Hepatocyte (in vitro differentiated cells): ENCODE measurements at regions not wholly inside any gene's neighbourhood (a gene's known extent, or its start where the extent isn't known, plus 50 kb on each side); places are given as distances from the start of the nearest gene placed in this dataset.

Experiments
- DNase-seq: peaks from one replicate; pipeline ENCODE4 v3.0.0-alpha.2; 2016; ENCODE audit warnings: low spot score
- H2AFZ ChIP-seq: fragments of 200-600 bp; sonication (generic); 2 replicates; pipeline ENCODE4 v1.6.0; 2016; ENCODE audit warnings: antibody characterized with exemption, mild to moderate bottlenecking
- H3K27ac ChIP-seq: fragments of 200-600 bp; sonication (generic); 2 replicates; pipeline ENCODE4 v1.5.1; 2016; ENCODE audit warnings: mild to moderate bottlenecking
- H3K27me3 ChIP-seq: fragments of 200-600 bp; sonication (generic); 2 replicates; pipeline ENCODE4 v1.6.1; 2016
- H3K36me3 ChIP-seq: fragments of 200-600 bp; sonication (generic); replicated peaks from 2 replicates; pipeline ENCODE4 v1.5.1; 2016; ENCODE audit warnings: low read depth; ENCODE audit not compliant: insufficient read depth
- H3K4me1 ChIP-seq: fragments of 200-600 bp; sonication (generic); 2 replicates; pipeline ENCODE4 v1.5.1; 2016; ENCODE audit warnings: mild to moderate bottlenecking, moderate library complexity; ENCODE audit not compliant: insufficient read depth
- H3K4me2 ChIP-seq: fragments of 200-600 bp; sonication (generic); 2 replicates; pipeline ENCODE4 v1.6.0; 2016
- H3K4me3 ChIP-seq: fragments of 200-600 bp; sonication (generic); 2 replicates; pipeline ENCODE4 v1.5.1; 2016; ENCODE audit warnings: mild to moderate bottlenecking
- H3K79me2 ChIP-seq: fragments of 200-600 bp; sonication (generic); 2 replicates; pipeline ENCODE4 v1.6.0; 2017; ENCODE audit warnings: mild to moderate bottlenecking
- H3K9me2 ChIP-seq: fragments of 200-600 bp; sonication (generic); replicated peaks from 2 replicates; pipeline ENCODE4 v1.6.0; 2017; ENCODE audit warnings: mild to moderate bottlenecking; ENCODE audit not compliant: insufficient read depth
- H3K9me3 ChIP-seq: fragments of 200-600 bp; sonication (generic); 2 replicates; pipeline ENCODE4 v1.5.1; 2016; ENCODE audit warnings: low read depth, mild to moderate bottlenecking
- H4K20me1 ChIP-seq: fragments of 200-600 bp; sonication (generic); 2 replicates; pipeline ENCODE4 v1.6.0; 2016; ENCODE audit warnings: mild to moderate bottlenecking; ENCODE audit not compliant: insufficient read depth, poor library complexity, severe bottlenecking
- CTCF ChIP-seq: fragments of 200-600 bp; sonication (generic); IDR thresholded peaks from 2 replicates; pipeline ENCODE4 v1.5.1; 2016; ENCODE audit warnings: antibody characterized with exemption, mild to moderate bottlenecking; ENCODE audit not compliant: poor library complexity
- EZH2 ChIP-seq: fragments of 200-600 bp; sonication (generic); IDR thresholded peaks from 2 replicates; pipeline ENCODE4 v1.6.1; 2016; ENCODE audit warnings: antibody characterized with exemption, mild to moderate bottlenecking, borderline replicate concordance
- EZH2phosphoT487 ChIP-seq: fragments of 200-600 bp; sonication (generic); IDR thresholded peaks from one replicate; pipeline ENCODE4 v1.6.1; 2018; ENCODE audit warnings: antibody characterized with exemption, mild to moderate bottlenecking, low read depth, moderate library complexity; ENCODE audit not compliant: unreplicated experiment, severe bottlenecking
- WGBS: methylation state at CpG from one replicate; pipeline ENCODE4 v1.1.6; 2016; ENCODE audit warnings: low lambda C conversion rate; ENCODE audit errors: missing lambda C conversion rate; 5-methylcytosine and 5-hydroxymethylcytosine counted together

DNA sequence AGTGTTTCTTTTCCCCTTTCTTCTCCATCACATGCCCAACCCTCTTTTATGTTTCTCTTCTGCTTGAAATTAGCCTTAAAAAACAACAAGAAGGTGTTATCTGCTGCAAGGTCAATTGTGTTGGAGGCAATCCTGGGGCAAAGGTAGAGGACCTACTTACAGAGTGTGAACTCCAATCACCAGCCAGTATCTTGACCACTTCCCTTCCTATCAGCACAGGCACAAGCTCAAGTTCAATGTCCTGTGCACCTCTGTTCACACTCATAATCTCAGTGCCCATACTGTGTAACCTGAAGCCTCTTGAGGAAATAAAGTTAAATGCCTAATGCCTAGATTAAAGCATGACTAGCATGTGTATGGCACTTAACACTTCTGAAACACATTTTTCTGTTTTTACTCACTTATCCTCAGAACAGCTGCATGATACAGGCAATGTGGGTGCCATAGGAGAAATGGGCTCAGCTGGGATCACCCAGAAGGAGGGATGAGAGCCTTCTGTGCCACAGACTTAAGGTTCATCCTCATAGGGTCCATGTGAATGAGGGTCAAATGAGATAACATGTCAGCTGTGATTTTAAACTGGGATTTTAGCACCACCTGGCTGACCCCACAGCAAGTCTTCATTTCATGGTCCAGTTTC, 701.5 kb downstream of the BCL11A start:
- Histone ChIP-seq H4K20me1 (no peaks in the 10 kb centered on the region), H2AFZ (no peak overlapping the region), H3K4me2 (no peak overlapping the region), H3K9me3 (no peaks in the 10 kb centered on the region), H3K9me2 (no peaks in the 10 kb centered on the region), H3K36me3 (no peaks in the 10 kb centered on the region), H3K27ac (no peak overlapping the region), H3K27me3 (no peaks in the 10 kb centered on the region), H3K79me2 (no peaks in the 10 kb centered on the region), H3K4me3 (no peak overlapping the region), H3K4me1 (peaks cover 4% of the 10 kb centered on the region)
- no peak for TF ChIP-seq EZH2
- TF ChIP-seq EZH2phosphoT487: no peak
- no peak for TF ChIP-seq CTCF
- peak; percentile 17 for DNase-seq

DNA sequence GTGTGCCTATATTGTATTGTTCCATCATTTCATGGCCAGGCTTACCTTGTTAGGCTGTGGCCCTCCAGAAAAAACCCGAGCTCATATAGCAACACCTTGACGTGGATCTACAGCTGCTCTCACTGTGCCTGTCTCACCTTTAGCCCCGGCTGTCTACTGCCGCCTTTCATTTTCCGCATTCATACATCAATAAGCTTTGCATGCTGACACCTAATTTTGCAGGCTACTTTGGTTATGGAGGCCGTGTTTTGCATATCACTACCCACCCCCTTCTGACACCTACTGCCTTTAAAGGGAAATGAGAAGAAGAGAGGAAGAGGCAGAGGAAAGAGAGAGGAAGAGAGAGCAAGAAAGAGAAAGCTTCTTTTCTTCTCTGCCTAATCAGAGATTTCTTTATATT, 702.9 kb downstream of the BCL11A start:
- H3K27me3 ChIP-seq: no peaks in the 10 kb centered on the region
- H3K4me1 ChIP-seq: no peaks in the 10 kb centered on the region
- WGBS: 96% methylated on average over 6 of the region's 6 CpGs
- H3K27ac ChIP-seq: no peak overlapping the region
- no peaks in the 10 kb centered on the region for H3K36me3 ChIP-seq
- no peaks in the 10 kb centered on the region for H3K9me2 ChIP-seq
- no peak overlapping the region for H3K4me3 ChIP-seq
- no peak overlapping the region for H3K4me2 ChIP-seq
- no peaks in the 10 kb centered on the region for H3K9me3 ChIP-seq
- no peak overlapping the region for H2AFZ ChIP-seq
- DNase-seq: no peak
- no peak for TF ChIP-seq CTCF
- no peak for TF ChIP-seq EZH2
- TF ChIP-seq EZH2phosphoT487: no peak
- H4K20me1 ChIP-seq: no peaks in the 10 kb centered on the region
- H3K79me2 ChIP-seq: no peaks in the 10 kb centered on the region

DNA sequence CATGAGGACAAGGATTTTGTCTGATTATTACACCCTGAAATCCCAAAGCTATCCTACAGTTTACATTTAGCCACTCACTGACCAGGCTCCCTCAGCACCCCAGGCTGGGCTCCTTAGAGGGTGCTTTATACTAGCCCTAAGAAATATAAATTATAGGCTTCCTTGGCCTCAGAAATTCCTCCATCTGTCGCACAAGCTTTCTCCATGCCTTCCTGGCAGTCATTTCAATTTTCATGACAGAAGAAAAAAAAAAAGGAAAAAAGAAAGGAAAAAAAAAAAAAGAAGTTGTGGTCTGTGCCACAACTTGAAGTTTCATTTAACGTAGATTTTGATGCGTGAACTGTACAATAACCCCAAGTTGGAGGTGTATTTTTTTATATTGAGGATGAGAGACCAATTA, 719.5 kb downstream of the BCL11A start:
- Histone ChIP-seq H4K20me1 (no peaks in the 10 kb centered on the region), H3K4me1 (no peaks in the 10 kb centered on the region), H3K79me2 (no peaks in the 10 kb centered on the region), H3K27me3 (no peaks in the 10 kb centered on the region), H3K9me3 (no peaks in the 10 kb centered on the region), H3K9me2 (no peaks in the 10 kb centered on the region), H2AFZ (no peak overlapping the region), H3K4me2 (no peak overlapping the region), H3K36me3 (no peaks in the 10 kb centered on the region), H3K27ac (no peak overlapping the region), H3K4me3 (no peak overlapping the region)
- WGBS: 94% methylated on average over 3 of the region's 3 CpGs
- TF ChIP-seq CTCF (no peak), EZH2phosphoT487 (no peak), EZH2 (no peak)
- no peak for DNase-seq

DNA sequence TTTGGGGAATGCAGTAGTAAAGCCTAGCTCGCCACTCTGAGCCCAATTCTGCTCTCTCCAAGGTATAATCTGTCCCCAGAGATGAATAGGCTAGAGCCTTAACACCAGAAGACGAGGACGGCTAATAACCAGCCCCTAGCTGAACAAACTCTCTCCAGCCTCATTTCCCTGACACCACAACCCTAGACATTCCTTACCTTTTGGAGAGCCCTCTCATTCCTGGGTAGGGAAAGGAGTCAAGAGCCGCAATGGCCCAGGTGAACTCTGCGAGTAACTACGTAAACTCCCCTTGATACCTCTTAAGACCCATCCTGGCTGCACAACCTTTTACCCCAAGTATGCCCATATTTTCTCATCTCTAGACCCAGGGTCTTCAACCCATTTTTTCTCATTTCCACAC, 722.9 kb downstream of the BCL11A start:
- no peaks in the 10 kb centered on the region for H3K79me2 ChIP-seq
- DNase-seq: no peak
- no peak overlapping the region for H3K27ac ChIP-seq
- H3K4me2 ChIP-seq: no peak overlapping the region
- TF ChIP-seq CTCF: no peak
- TF ChIP-seq EZH2phosphoT487: no peak
- TF ChIP-seq EZH2: no peak
- no peaks in the 10 kb centered on the region for H3K27me3 ChIP-seq
- no peak overlapping the region for H3K4me3 ChIP-seq
- H3K9me3 ChIP-seq: no peaks in the 10 kb centered on the region
- H3K4me1 ChIP-seq: no peaks in the 10 kb centered on the region
- no peak overlapping the region for H2AFZ ChIP-seq
- H4K20me1 ChIP-seq: no peaks in the 10 kb centered on the region
- H3K36me3 ChIP-seq: no peaks in the 10 kb centered on the region
- no peaks in the 10 kb centered on the region for H3K9me2 ChIP-seq
- 88% methylated on average over 6 of the region's 6 CpGs for WGBS
